GM23338 (cell line): ENCODE measurements at regions not wholly inside any gene's neighbourhood (a gene's known extent, or its start where the extent isn't known, plus 50 kb on each side); places are given as distances from the start of the nearest gene placed in this dataset.

Experiments
- CREB1 ChIP-seq: fragments of 250-450 bp; sonication (Bioruptor Pico); IDR thresholded peaks from 2 replicates; pipeline ENCODE4 v1.5.0; 2020; ENCODE audit warnings: low read depth, mild to moderate bottlenecking, moderate library complexity
- CTCF ChIP-seq, 2 experiments: fragments of 200-600 bp in 1 of 2; sonication (generic) in 1 of 2; conservative IDR thresholded peaks; 2 replicates each; pipeline versions ENCODE4 v1.5.1 to v1.6.1; 2016 to 2017; ENCODE audit warnings: antibody characterized with exemption in 2 of 2, low read depth in 2 of 2, mild to moderate bottlenecking in 2 of 2, moderate library complexity in 1 of 2
- ETS1 ChIP-seq: IDR thresholded peaks from 2 replicates; pipeline ENCODE4 v1.6.1; 2016; ENCODE audit warnings: antibody characterized with exemption
- EZH2 ChIP-seq: fragments of 200-600 bp; sonication (generic); IDR thresholded peaks from one replicate; pipeline ENCODE4 v1.8.0; 2017; ENCODE audit warnings: antibody characterized with exemption, mild to moderate bottlenecking, low read depth; ENCODE audit not compliant: unreplicated experiment
- EZH2phosphoT487 ChIP-seq: fragments of 200-600 bp; sonication (generic); IDR thresholded peaks from one replicate; pipeline ENCODE4 v1.8.1; 2018; ENCODE audit warnings: antibody characterized with exemption; ENCODE audit not compliant: unreplicated experiment
- JUNB ChIP-seq: IDR thresholded peaks from one replicate; pipeline ENCODE4 v1.6.1; 2016; ENCODE audit warnings: antibody characterized with exemption; ENCODE audit not compliant: unreplicated experiment
- NANOG ChIP-seq: IDR thresholded peaks from 2 replicates; pipeline ENCODE4 v1.6.1; 2016; ENCODE audit warnings: antibody characterized with exemption, borderline replicate concordance
- POLR2AphosphoS5 ChIP-seq: IDR thresholded peaks from 2 replicates; pipeline ENCODE4 v1.6.1; 2016; ENCODE audit warnings: antibody characterized with exemption, low read depth
- REST ChIP-seq: IDR thresholded peaks from one replicate; pipeline ENCODE4 v1.6.1; 2018; ENCODE audit warnings: antibody characterized with exemption; ENCODE audit not compliant: unreplicated experiment

GRCh38 chr6:67391955-67392354 is 1243.1 kb upstream of the ADGRB3 start:
- TF ChIP-seq CTCF (conservative IDR thresholded peaks at IDR 0.05; ENCODE audit: low read depth in 2 of 2) (no peak), POLR2AphosphoS5 (no peak), EZH2phosphoT487 (no peak), REST (no peak), EZH2 (no peak), JUNB (no peak), CREB1 (CRISPR knock-in tag) (no peak), NANOG (no peak), ETS1 (no peak)
